ENCODE measurements at regions not wholly inside any gene's neighbourhood (a gene's known extent, or its start where the extent isn't known, plus 50 kb on each side); places are given as distances from the start of the nearest gene placed in this dataset.

- TF ChIP-seq POLR2A (IDR thresholded peaks at IDR 0.05) = no peak
- TF ChIP-seq, protein P1, sequence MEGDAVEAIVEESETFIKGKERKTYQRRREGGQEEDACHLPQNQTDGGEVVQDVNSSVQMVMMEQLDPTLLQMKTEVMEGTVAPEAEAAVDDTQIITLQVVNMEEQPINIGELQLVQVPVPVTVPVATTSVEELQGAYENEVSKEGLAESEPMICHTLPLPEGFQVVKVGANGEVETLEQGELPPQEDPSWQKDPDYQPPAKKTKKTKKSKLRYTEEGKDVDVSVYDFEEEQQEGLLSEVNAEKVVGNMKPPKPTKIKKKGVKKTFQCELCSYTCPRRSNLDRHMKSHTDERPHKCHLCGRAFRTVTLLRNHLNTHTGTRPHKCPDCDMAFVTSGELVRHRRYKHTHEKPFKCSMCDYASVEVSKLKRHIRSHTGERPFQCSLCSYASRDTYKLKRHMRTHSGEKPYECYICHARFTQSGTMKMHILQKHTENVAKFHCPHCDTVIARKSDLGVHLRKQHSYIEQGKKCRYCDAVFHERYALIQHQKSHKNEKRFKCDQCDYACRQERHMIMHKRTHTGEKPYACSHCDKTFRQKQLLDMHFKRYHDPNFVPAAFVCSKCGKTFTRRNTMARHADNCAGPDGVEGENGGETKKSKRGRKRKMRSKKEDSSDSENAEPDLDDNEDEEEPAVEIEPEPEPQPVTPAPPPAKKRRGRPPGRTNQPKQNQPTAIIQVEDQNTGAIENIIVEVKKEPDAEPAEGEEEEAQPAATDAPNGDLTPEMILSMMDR (IDR thresholded peaks at IDR 0.05) = no peak
These were observed 312.7 kb upstream of the PPARGC1A start for GRCh38 chr4:24202579-24202978.
